ENCODE measurements at regions not wholly inside any gene's neighbourhood (a gene's known extent, or its start where the extent isn't known, plus 50 kb on each side); places are given as distances from the start of the nearest gene placed in this dataset.

GRCh38 chr2:16254356-16254965 lies 314.1 kb downstream of the MYCN start:
- DNase-seq (ENCODE audit: low spot score), result no peak

- DNase-seq (ENCODE audit: low spot score), result no peak
Measured at GRCh38 chr2:16253291-16253690, 312.9 kb downstream of the MYCN start.

- DNase-seq (ENCODE audit: low spot score), result no peak
Measured at GRCh38 chr2:16252891-16253290, 312.5 kb downstream of the MYCN start.

GRCh38 chr2:16252251-16252650 lies 311.9 kb downstream of the MYCN start:
- DNase-seq (ENCODE audit: low spot score), result no peak

- no peak for DNase-seq (ENCODE audit: low spot score)
Measured at GRCh38 chr2:16251511-16252225, 311.3 kb downstream of the MYCN start.

GRCh38 chr2:16250886-16251285 lies 310.5 kb downstream of the MYCN start:
- no peak for DNase-seq (ENCODE audit: low spot score)

GRCh38 chr2:16250466-16250865 lies 310.1 kb downstream of the MYCN start:
- DNase-seq (ENCODE audit: low spot score), result no peak

GRCh38 chr2:16250056-16250425 lies 309.7 kb downstream of the MYCN start:
- no peak for DNase-seq (ENCODE audit: low spot score)

- DNase-seq (ENCODE audit: low spot score), result no peak
Measured at GRCh38 chr2:16249246-16250055, 309.1 kb downstream of the MYCN start.

- DNase-seq (ENCODE audit: low spot score), result no peak
Measured at GRCh38 chr2:16248571-16249105, 308.3 kb downstream of the MYCN start.

- DNase-seq (ENCODE audit: low spot score), result no peak
Measured at GRCh38 chr2:16247326-16248122, 307.2 kb downstream of the MYCN start.

- DNase-seq (ENCODE audit: low spot score), result no peak
Measured at GRCh38 chr2:16246911-16247310, 306.6 kb downstream of the MYCN start.

GRCh38 chr2:16246281-16246850 lies 306.0 kb downstream of the MYCN start:
- DNase-seq (ENCODE audit: low spot score), result no peak

- no peak for DNase-seq (ENCODE audit: low spot score)
Measured at GRCh38 chr2:16245481-16246054, 305.2 kb downstream of the MYCN start.

- DNase-seq (ENCODE audit: low spot score), result no peak
Measured at GRCh38 chr2:16244966-16245320, 304.6 kb downstream of the MYCN start.

- no peak for DNase-seq (ENCODE audit: low spot score)
Measured at GRCh38 chr2:16244153-16244965, 304.0 kb downstream of the MYCN start.

GRCh38 chr2:16243411-16243996 lies 303.2 kb downstream of the MYCN start:
- DNase-seq (ENCODE audit: low spot score), result no peak

- no peak for DNase-seq (ENCODE audit: low spot score)
Measured at GRCh38 chr2:16242906-16243305, 302.6 kb downstream of the MYCN start.

- DNase-seq (ENCODE audit: low spot score), result no peak
Measured at GRCh38 chr2:16241166-16242160, 301.1 kb downstream of the MYCN start.
